ENCODE measurements at regions not wholly inside any gene's neighbourhood (a gene's known extent, or its start where the extent isn't known, plus 50 kb on each side); places are given as distances from the start of the nearest gene placed in this dataset.

DNA sequence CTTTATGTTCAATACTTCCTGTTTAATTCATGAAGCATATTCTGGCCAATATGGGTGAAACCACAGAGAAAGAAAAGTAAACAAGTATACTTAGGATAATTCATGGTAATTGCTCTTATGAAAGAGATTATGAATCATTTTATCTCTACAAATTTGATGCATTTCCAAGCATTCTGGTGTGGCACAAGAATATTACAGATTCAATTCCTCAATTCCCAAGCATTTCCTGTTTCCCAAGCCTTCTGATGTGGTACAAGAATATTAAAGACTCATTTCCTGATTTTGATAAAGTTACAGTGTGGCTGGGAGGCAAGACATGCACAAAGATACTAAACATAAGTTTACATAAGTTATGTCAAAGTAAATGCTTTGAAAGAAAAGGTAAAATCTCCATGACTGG lies 126.1 kb upstream of the NUDT7 start:
- TF ChIP-seq POLR2AphosphoS5 (IDR thresholded peaks at IDR 0.05) = no peak
- TF ChIP-seq, protein P1, sequence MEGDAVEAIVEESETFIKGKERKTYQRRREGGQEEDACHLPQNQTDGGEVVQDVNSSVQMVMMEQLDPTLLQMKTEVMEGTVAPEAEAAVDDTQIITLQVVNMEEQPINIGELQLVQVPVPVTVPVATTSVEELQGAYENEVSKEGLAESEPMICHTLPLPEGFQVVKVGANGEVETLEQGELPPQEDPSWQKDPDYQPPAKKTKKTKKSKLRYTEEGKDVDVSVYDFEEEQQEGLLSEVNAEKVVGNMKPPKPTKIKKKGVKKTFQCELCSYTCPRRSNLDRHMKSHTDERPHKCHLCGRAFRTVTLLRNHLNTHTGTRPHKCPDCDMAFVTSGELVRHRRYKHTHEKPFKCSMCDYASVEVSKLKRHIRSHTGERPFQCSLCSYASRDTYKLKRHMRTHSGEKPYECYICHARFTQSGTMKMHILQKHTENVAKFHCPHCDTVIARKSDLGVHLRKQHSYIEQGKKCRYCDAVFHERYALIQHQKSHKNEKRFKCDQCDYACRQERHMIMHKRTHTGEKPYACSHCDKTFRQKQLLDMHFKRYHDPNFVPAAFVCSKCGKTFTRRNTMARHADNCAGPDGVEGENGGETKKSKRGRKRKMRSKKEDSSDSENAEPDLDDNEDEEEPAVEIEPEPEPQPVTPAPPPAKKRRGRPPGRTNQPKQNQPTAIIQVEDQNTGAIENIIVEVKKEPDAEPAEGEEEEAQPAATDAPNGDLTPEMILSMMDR (IDR thresholded peaks at IDR 0.05) = no peak

All from stomach (tissue), 4 donors.